Pancreas (tissue), 10 donors: ENCODE measurements at regions not wholly inside any gene's neighbourhood (a gene's known extent, or its start where the extent isn't known, plus 50 kb on each side); places are given as distances from the start of the nearest gene placed in this dataset.

Experiments
- ATAC-seq, 4 donors: fragments of 200-7000 bp; cut with Tn5 transposase; one replicate each; pipeline versions ENCODE4 v1.8.0 to v1.9.1; 2020; ENCODE audit warnings: mild to moderate bottlenecking in 4 of 4, moderate library complexity in 4 of 4
- DNase-seq, 6 donors: peaks; one replicate each; pipeline ENCODE4 v3.0.0-alpha.2; 2020
- FAIRE-seq: peaks from 2 replicates; lab custom pipeline; 2012; peaks lifted over from hg19 to GRCh38; lab: Jason Lieb, UNC
- H3K27ac ChIP-seq, 4 donors: fragments of 200-600 bp; sonication (generic); 1 replicate in 3 of 4; 2 replicates in 1 of 4; pipeline versions ENCODE4 v1.5.0 to v1.8.0; 2020
- H3K27me3 ChIP-seq, 4 donors: fragments of 200-600 bp; one replicate each; pipeline ENCODE4 v1.8.0; 2021
- H3K36me3 ChIP-seq, 3 donors: fragments of 200-600 bp; sonication (generic) in 1 of 3; one replicate each; pipeline versions ENCODE4 v1.5.0 to v1.8.0; 2020 to 2021
- H3K4me1 ChIP-seq, 3 donors: fragments of 200-600 bp; one replicate each; pipeline ENCODE4 v1.8.0; 2021
- H3K4me3 ChIP-seq, 4 donors: fragments of 200-600 bp; sonication (generic) in 2 of 4; one replicate each; pipeline versions ENCODE4 v1.5.0 to v1.8.0; 2020 to 2021
- H3K9me3 ChIP-seq, 4 donors: fragments of 200-600 bp; one replicate each; pipeline ENCODE4 v1.8.0; 2021
- WGBS, 2 donors: extraction: QIAGEN DNeasy Blood & Tissue Kit; methylation state at CpG; one replicate each; pipeline ENCODE4 v1.1.7; 2013; 5-methylcytosine and 5-hydroxymethylcytosine counted together
- intact Hi-C, 3 donors: fragments of 100-400 bp; cut with DNase I; formaldehyde crosslinking; loops; one replicate each; pipeline versions ENCODE4 v1.11.1 to v1.14.2; 2022
- TF ChIP-seq, protein P1 (sequence below), 4 donors: fragments of 200-600 bp; sonication (generic) in 3 of 4; IDR thresholded peaks; one replicate each; pipeline versions ENCODE4 v1.5.0 to v1.8.0; 2021; ENCODE audit warnings: antibody characterized with exemption in 4 of 4
- donor health status: healthy with polysubstance abuse.
- donor health status: DM: no; HTN: no; CAD: no; lungs with moderate emphysema.
- donor health status: DM: no; HTN: no; CAD: no.
- donor health status: control.
- donor health status: control.
- donor health status: Bipolar disorder and iron deficiency.
- donor health status: DM: yes; HTN: yes; CAD: no.
- donor health status: DM: no; HTN: no; CAD: no.
- donor health status: DM: no; HTN: no; CAD: no.
- donor health status: DM: yes; HTN: yes; CAD: no.

DNA sequence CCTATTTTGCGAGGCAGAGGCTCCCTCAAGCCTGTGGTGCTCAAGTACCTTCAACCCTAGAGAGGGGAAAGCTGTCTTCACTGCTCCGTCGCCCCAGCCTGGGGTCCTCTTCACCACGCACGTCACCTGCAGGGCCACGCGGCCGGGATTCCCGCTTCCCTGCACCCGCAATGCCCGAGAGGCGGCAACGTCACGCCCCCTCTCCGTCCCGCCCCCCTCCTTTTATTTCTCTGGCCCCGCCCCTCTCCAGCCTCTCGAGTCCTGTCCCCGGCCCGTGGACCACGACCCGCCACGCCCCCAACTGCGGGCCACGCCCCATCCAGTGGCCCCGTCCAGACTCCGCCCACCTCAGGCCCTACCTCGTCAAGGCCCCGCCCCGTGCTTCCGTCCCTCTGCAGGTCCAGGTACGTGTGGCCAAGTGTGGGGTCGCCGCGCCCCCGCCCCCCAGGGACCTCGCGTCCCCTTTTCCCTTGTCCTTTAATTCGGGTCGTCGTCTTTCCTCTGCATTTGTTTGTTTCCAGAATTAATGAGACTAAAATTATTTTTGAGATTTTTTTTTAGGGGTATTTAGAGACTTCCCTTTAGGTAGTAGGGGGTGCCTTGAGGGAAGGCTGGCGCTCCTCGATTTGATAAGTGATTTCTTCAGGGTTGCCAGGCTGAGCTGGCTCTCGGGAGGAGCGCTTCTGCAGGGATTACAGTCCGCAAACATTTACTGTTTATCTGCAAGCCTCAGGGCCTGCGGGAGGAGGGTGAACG is 69.8 kb upstream of the BAIAP2L1 start:
- Histone ChIP-seq H3K27ac (no peak overlapping the region), H3K4me1 (no peaks in the 10 kb centered on the region), H3K4me3 (peak overlapping the region in 2 of 4 donors; percentile 14 to 39), H3K9me3 (no peaks in the 10 kb centered on the region), H3K36me3 (no peaks in the 10 kb centered on the region), H3K27me3 (no peaks in the 10 kb centered on the region)
- intact Hi-C loops = no loop called here
- TF ChIP-seq, protein P1, sequence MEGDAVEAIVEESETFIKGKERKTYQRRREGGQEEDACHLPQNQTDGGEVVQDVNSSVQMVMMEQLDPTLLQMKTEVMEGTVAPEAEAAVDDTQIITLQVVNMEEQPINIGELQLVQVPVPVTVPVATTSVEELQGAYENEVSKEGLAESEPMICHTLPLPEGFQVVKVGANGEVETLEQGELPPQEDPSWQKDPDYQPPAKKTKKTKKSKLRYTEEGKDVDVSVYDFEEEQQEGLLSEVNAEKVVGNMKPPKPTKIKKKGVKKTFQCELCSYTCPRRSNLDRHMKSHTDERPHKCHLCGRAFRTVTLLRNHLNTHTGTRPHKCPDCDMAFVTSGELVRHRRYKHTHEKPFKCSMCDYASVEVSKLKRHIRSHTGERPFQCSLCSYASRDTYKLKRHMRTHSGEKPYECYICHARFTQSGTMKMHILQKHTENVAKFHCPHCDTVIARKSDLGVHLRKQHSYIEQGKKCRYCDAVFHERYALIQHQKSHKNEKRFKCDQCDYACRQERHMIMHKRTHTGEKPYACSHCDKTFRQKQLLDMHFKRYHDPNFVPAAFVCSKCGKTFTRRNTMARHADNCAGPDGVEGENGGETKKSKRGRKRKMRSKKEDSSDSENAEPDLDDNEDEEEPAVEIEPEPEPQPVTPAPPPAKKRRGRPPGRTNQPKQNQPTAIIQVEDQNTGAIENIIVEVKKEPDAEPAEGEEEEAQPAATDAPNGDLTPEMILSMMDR (IDR thresholded peaks at IDR 0.05) = no peak
- peak; percentile 94 to 100 (median 98) for ATAC-seq
- peak; percentile 78 to 92 (median 88) for DNase-seq
- no peak for FAIRE-seq
- 6% methylated on average over 43 to 48 of the region's 48 CpGs for WGBS, 2 donors

DNA sequence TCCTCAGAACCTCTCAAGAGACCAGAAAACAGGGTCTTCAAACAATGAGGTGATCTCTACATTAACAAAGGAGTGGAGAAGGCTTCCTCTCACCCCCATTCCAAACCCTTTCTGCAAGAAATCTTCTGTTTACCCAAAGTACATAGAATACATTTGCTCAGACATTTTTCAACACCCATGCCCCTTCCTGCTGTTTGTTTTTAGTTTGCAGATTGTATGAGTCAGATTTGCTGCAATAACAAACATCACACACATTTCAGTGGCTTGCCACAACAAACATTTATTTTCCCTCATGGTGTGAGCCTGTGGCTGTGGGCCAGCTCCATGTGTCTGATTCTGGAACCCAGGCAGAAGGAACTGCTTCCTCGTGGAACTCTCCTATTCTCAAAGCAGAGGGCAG is 68.2 kb upstream of the BAIAP2L1 start:
- no peak for FAIRE-seq
- 89 to 91% methylated on average over 1 of the region's 1 CpG for WGBS, 2 donors

DNA sequence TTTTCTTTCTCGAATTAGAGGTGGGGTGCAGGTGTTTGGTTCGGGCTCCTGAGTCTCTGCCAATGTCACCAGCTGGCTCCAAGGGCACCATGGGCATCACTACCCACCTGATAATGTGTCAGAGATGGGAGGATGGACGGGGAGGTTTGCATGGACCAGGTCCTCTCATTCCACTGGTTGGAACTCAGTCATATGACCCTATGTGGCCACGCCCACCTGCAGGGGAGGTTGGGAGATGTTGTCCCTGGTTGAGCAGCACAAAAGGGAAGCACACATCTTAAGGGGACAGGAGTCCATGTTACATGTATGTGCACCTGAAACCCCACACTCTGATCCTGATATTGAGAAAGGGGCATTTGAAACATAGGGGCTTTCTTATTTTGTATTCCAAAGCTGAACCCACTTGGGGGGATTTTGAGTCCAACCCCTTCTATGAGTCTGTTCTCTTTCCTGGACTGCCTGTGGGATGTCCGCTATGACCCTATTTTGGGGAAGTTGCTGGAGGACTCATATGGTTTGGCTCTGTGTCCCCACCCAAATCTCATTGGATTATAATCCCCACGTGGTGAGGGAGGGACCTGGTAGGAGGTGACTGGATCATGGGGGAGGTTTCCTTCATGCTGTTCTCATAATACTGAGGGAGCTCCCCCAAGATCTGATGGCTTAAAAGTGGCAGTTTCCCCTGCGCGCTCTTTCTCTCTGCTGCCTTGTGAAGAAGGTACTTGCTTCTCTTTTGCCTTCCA is 66.9 kb upstream of the BAIAP2L1 start:
- DNase-seq (no peak), ATAC-seq (no peak), FAIRE-seq (no peak)
- Histone ChIP-seq H3K36me3 (no peaks in the 10 kb centered on the region), H3K27me3 (no peaks in the 10 kb centered on the region), H3K4me3 (no peak overlapping the region), H3K9me3 (no peaks in the 10 kb centered on the region), H3K27ac (no peak overlapping the region), H3K4me1 (peaks cover 0 to 9% (median 0%) of the 10 kb centered on the region in 3 donors)
- TF ChIP-seq, protein P1 (IDR thresholded peaks at IDR 0.05) = no peak
- 67 to 75% methylated on average over 8 of the region's 8 CpGs for WGBS, 2 donors
- intact Hi-C loops = no loop called here

More for the DNA sequence above, 68.2 kb upstream of the BAIAP2L1 start:
- Histone ChIP-seq H3K27ac (no peak overlapping the region), H3K9me3 (no peaks in the 10 kb centered on the region), H3K4me3 (no peak overlapping the region), H3K36me3 (no peaks in the 10 kb centered on the region), H3K4me1 (peaks cover 0 to 9% (median 0%) of the 10 kb centered on the region in 3 donors), H3K27me3 (no peaks in the 10 kb centered on the region)
- TF ChIP-seq, protein P1 (IDR thresholded peaks at IDR 0.05) = no peak
- intact Hi-C loops = no loop called here
- no peak for DNase-seq
- no peak for ATAC-seq

DNA sequence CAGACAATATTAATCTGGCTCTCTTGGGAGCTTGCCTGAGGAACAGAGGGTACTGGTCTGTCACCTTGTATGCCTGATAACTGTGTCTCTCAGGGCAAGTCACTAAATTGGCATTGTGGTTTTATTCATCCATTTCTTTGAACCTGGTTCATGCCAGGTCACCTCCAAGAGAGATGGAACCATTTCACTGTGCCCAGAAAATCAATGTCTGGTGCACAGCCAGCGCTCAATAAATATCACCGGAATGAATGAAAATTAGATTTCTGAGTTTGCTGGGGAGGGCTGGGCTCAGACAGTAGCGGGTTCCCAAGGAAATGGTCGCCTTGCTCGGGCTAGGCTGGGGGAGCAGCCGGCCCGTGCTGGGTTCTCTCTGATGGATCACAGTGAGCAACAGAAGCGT is 64.1 kb upstream of the BAIAP2L1 start:
- FAIRE-seq = no peak
- no peaks in the 10 kb centered on the region for H3K36me3 ChIP-seq
- H3K4me3 ChIP-seq = no peak overlapping the region
- H3K27me3 ChIP-seq = no peaks in the 10 kb centered on the region
- peak in 3 of 4 donors; percentile 32 to 71 (median 50) for ATAC-seq
- H3K9me3 ChIP-seq = no peaks in the 10 kb centered on the region
- peak in 2 of 6 donors; percentile 34 to 54 for DNase-seq
- intact Hi-C loops = no loop called here
- WGBS, 2 donors = 10 to 21% methylated on average over 8 of the region's 8 CpGs
- H3K4me1 ChIP-seq = peaks cover 0 to 9% (median 0%) of the 10 kb centered on the region in 3 donors
- TF ChIP-seq, protein P1 (IDR thresholded peaks at IDR 0.05) = no peak
- no peak overlapping the region for H3K27ac ChIP-seq
